T-cell (primary cell): ENCODE measurements at regions not wholly inside any gene's neighbourhood (a gene's known extent, or its start where the extent isn't known, plus 50 kb on each side); places are given as distances from the start of the nearest gene placed in this dataset.

ENCODE experiments used
- ATAC-seq, 4 experiments: fragments of 200-7000 bp in 3 of 4; fragments of 150-1000 bp in 1 of 4; cut with Tn5 transposase; replicated peaks in 1 of 4; 1 replicate in 3 of 4; 2 replicates in 1 of 4; pipeline ENCODE4 v1.10.0; 2021; ENCODE audit warnings: moderate library complexity in 3 of 4, mild to moderate bottlenecking in 2 of 4, moderate number of reproducible peaks in 1 of 4
- CTCF ChIA-PET, 2 donors: fragments of 300-600 bp; sonication (Branson Sonifier 250); formaldehyde crosslinking; loops; one replicate each; lab custom pipeline; 2022; ENCODE audit warnings: antibody characterized with exemption in 2 of 2; lab: Charles Lee
- POLR2A ChIA-PET, 2 donors: fragments of 300-600 bp; sonication (Branson Sonifier 250); formaldehyde crosslinking; loops; one replicate each; lab custom pipeline; 2022; ENCODE audit warnings: antibody characterized with exemption in 2 of 2; lab: Charles Lee
- DNase-seq, 35 experiments: peaks; one replicate each; pipeline versions ENCODE4 v3.0.0 to v3.0.0-alpha.2; 2013 to 2023
- H3K27ac ChIP-seq: one replicate; pipeline ENCODE4 v1.5.1; 2013; ENCODE audit warnings: low read length
- H3K27me3 ChIP-seq, 2 experiments: replicated peaks in 1 of 2; 1 replicate in 1 of 2; 2 replicates in 1 of 2; pipeline versions ENCODE4 v1.6.1 to v1.7.0; 2013; ENCODE audit warnings: low read length in 1 of 2, mixed read lengths in 1 of 2; ENCODE audit not compliant: control insufficient read depth in 2 of 2, insufficient read depth in 2 of 2; ENCODE audit errors: extremely low read depth in 1 of 2
- H3K36me3 ChIP-seq, 2 donors: 1 replicate in 1 of 2; 2 replicates in 1 of 2; pipeline versions ENCODE4 v1.6.1 to v1.7.0; 2013; ENCODE audit warnings: low read length in 1 of 2; ENCODE audit not compliant: control insufficient read depth in 2 of 2, insufficient read depth in 1 of 2; ENCODE audit errors: extremely low read depth in 1 of 2
- H3K4me1 ChIP-seq, 2 experiments: 1 replicate in 1 of 2; 2 replicates in 1 of 2; pipeline versions ENCODE4 v1.6.1 to v1.7.0; 2013; ENCODE audit warnings: low read length in 2 of 2, mixed read lengths in 1 of 2; ENCODE audit not compliant: insufficient read depth in 2 of 2, control insufficient read depth in 1 of 2; ENCODE audit errors: extremely low read depth in 1 of 2
- H3K4me3 ChIP-seq, 2 donors: 1 replicate in 1 of 2; 2 replicates in 1 of 2; pipeline versions ENCODE4 v1.5.1 to v1.7.0; 2013; ENCODE audit warnings: mild to moderate bottlenecking in 2 of 2, low read length in 1 of 2, moderate library complexity in 1 of 2; ENCODE audit not compliant: control insufficient read depth in 1 of 2; ENCODE audit errors: extremely low read depth in 1 of 2
- H3K9me3 ChIP-seq: 2 replicates; pipeline ENCODE4 v1.7.0; 2013
- H3K27ac Mint-ChIP-seq, 2 donors: one replicate each; pipeline ENCODE4 v1.8.0; 2020 to 2021; ENCODE audit warnings: mild to moderate bottlenecking in 2 of 2, mixed read lengths in 2 of 2
- H3K27me3 Mint-ChIP-seq, 2 donors: one replicate each; pipeline ENCODE4 v1.8.0; 2021 to 2022; ENCODE audit warnings: mixed read lengths in 2 of 2
- H3K36me3 Mint-ChIP-seq: one replicate; pipeline ENCODE4 v1.8.0; 2021; ENCODE audit warnings: mixed read lengths
- H3K4me1 Mint-ChIP-seq, 3 donors: one replicate each; pipeline ENCODE4 v1.8.0; 2020 to 2022; ENCODE audit warnings: mixed read lengths in 3 of 3, mild to moderate bottlenecking in 1 of 3
- H3K4me3 Mint-ChIP-seq, 3 donors: one replicate each; pipeline ENCODE4 v1.8.0; 2020 to 2022; ENCODE audit warnings: mild to moderate bottlenecking in 3 of 3, mixed read lengths in 3 of 3, moderate library complexity in 3 of 3
- H3K9me3 Mint-ChIP-seq, 3 donors: one replicate each; pipeline ENCODE4 v1.8.0; 2020 to 2022; ENCODE audit warnings: mixed read lengths in 3 of 3
- WGBS: methylation state at CpG from one replicate; pipeline ENCODE4 v1.1.5; 2013; ENCODE audit warnings: missing lambda C conversion rate; ENCODE audit not compliant: insufficient coverage; 5-methylcytosine and 5-hydroxymethylcytosine counted together

GRCh38 chr22:27090611-27091011 lies 433.2 kb downstream of the MIAT start:
- Mint-ChIP-seq H3K4me1 (no peaks in the 10 kb centered on the region), H3K36me3 (no peaks in the 10 kb centered on the region), H3K4me3 (no peak overlapping the region), H3K9me3 (peaks cover 0 to 2% (median 0%) of the 10 kb centered on the region in 3 donors), H3K27ac (no peak overlapping the region), H3K27me3 (peaks cover 10 to 13% of the 10 kb centered on the region in 2 donors)
- no peaks in the 10 kb centered on the region for H3K4me1 ChIP-seq
- no peak for ATAC-seq
- no peak overlapping the region for H3K27ac ChIP-seq
- peaks cover 0 to 27% of the 10 kb centered on the region in 2 experiments for H3K27me3 ChIP-seq
- H3K9me3 ChIP-seq: no peaks in the 10 kb centered on the region
- CTCF ChIA-PET: no interaction called here
- DNase-seq: no peak
- H3K36me3 ChIP-seq: no peaks in the 10 kb centered on the region
- no peak overlapping the region for H3K4me3 ChIP-seq
- POLR2A ChIA-PET: no interaction called here
- 82% methylated on average over 14 of the region's 17 CpGs for WGBS

GRCh38 chr22:27093422-27093821 lies 436.0 kb downstream of the MIAT start:
- ChIA-PET POLR2A (no interaction called here), CTCF (no interaction called here)
- no peak overlapping the region for H3K4me3 ChIP-seq
- H3K27ac ChIP-seq: no peak overlapping the region
- H3K4me1 ChIP-seq: no peaks in the 10 kb centered on the region
- Mint-ChIP-seq H3K36me3 (no peaks in the 10 kb centered on the region), H3K27ac (no peak overlapping the region), H3K4me1 (no peaks in the 10 kb centered on the region), H3K4me3 (no peak overlapping the region), H3K9me3 (peaks cover 0 to 2% (median 0%) of the 10 kb centered on the region in 3 donors), H3K27me3 (peaks cover 8 to 9% of the 10 kb centered on the region in 2 donors)
- ATAC-seq: no peak
- DNase-seq: no peak
- WGBS: 83% methylated on average over 4 of the region's 4 CpGs
- H3K36me3 ChIP-seq: no peaks in the 10 kb centered on the region
- peaks cover 0 to 31% of the 10 kb centered on the region in 2 experiments for H3K27me3 ChIP-seq
- H3K9me3 ChIP-seq: no peaks in the 10 kb centered on the region

GRCh38 chr22:27094633-27095308 lies 437.4 kb downstream of the MIAT start:
- ATAC-seq (no peak), DNase-seq (no peak)
- Histone ChIP-seq H3K4me1 (no peaks in the 10 kb centered on the region), H3K27me3 (peaks cover 0 to 34% of the 10 kb centered on the region in 2 experiments), H3K4me3 (no peak overlapping the region), H3K27ac (no peak overlapping the region), H3K9me3 (no peaks in the 10 kb centered on the region), H3K36me3 (no peaks in the 10 kb centered on the region)
- Mint-ChIP-seq H3K9me3 (no peaks in the 10 kb centered on the region), H3K36me3 (no peaks in the 10 kb centered on the region), H3K4me1 (no peaks in the 10 kb centered on the region), H3K27ac (no peak overlapping the region), H3K27me3 (peaks cover 10 to 17% of the 10 kb centered on the region in 2 donors), H3K4me3 (no peak overlapping the region)
- WGBS: 78% methylated on average over 4 of the region's 11 CpGs
- ChIA-PET CTCF (no interaction called here), POLR2A (no interaction called here)

DNA sequence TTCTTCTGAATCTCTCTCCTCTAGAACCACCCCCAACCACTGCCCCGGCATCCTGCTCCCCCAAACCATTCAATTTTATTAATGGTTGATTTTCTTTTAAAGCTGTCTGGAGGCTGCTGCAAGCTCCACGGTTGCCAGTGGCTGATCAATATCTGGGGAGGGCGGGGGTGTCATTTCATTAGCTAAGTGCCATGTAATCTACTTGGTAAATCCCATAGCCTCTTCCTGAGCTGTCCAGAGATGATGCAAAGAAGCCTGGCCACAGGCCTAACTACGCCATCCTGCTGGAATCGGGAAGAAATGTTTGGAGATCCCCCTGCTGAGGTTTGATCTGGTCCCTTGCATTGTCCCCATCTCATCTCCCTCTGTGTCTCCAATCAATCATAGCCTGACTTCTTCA lies 440.1 kb downstream of the MIAT start:
- DNase-seq (no peak), ATAC-seq (no peak)
- Mint-ChIP-seq H3K4me3 (no peak overlapping the region), H3K36me3 (no peaks in the 10 kb centered on the region), H3K4me1 (no peaks in the 10 kb centered on the region), H3K27me3 (peaks cover 31 to 41% of the 10 kb centered on the region in 2 donors), H3K27ac (no peak overlapping the region), H3K9me3 (no peaks in the 10 kb centered on the region)
- POLR2A ChIA-PET: no interaction called here
- Histone ChIP-seq H3K27ac (no peak overlapping the region), H3K4me3 (no peak overlapping the region), H3K4me1 (no peaks in the 10 kb centered on the region), H3K9me3 (no peaks in the 10 kb centered on the region), H3K27me3 (peaks cover 0 to 42% of the 10 kb centered on the region in 2 experiments), H3K36me3 (no peaks in the 10 kb centered on the region)
- CTCF ChIA-PET: no interaction called here
- WGBS: 72% methylated on average over 3 of the region's 5 CpGs

DNA sequence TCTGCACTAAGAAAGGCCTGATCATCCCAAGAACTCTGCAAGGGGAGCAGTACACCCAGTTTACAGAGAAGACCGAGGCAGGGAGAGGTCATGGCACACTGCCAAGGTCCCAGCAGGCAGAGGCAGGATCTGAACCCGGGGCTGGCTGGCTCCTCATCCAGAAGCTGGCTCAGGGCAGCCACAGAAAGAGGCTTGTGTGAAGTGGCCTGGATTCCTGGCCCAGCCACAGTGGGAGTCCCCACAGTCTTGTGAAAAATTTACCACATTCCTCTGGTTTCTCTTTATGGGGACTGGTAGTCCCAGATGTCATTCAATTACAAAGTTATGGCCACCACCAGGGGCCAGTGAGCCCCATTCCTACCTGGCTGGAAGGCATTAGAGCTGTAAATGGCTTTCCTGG lies 440.5 kb downstream of the MIAT start:
- H3K36me3 Mint-ChIP-seq: no peaks in the 10 kb centered on the region
- H3K27me3 Mint-ChIP-seq: peaks cover 35 to 45% of the 10 kb centered on the region in 2 donors
- Histone ChIP-seq H3K4me3 (no peak overlapping the region), H3K9me3 (no peaks in the 10 kb centered on the region), H3K4me1 (no peaks in the 10 kb centered on the region), H3K27me3 (peaks cover 0 to 42% of the 10 kb centered on the region in 2 experiments), H3K27ac (no peak overlapping the region), H3K36me3 (no peaks in the 10 kb centered on the region)
- ATAC-seq (no peak), DNase-seq (no peak)
- ChIA-PET POLR2A (no interaction called here), CTCF (interaction anchor here in 1 of 2 donors (0.6 kb wide), 1 partner anchor 34 kb away, joined by 4 read pairs; no protein-coding TSS in a partner anchor)
- no peaks in the 10 kb centered on the region for H3K9me3 Mint-ChIP-seq
- H3K4me3 Mint-ChIP-seq: no peak overlapping the region
- no peak overlapping the region for H3K27ac Mint-ChIP-seq
- 25% methylated on average over 2 of the region's 2 CpGs for WGBS
- no peaks in the 10 kb centered on the region for H3K4me1 Mint-ChIP-seq

- WGBS: 67% methylated on average over 15 of the region's 15 CpGs
- Histone ChIP-seq H3K9me3 (no peaks in the 10 kb centered on the region), H3K27me3 (peaks cover 0 to 37% of the 10 kb centered on the region in 2 experiments), H3K27ac (no peak overlapping the region), H3K4me1 (no peaks in the 10 kb centered on the region), H3K4me3 (no peak overlapping the region), H3K36me3 (no peaks in the 10 kb centered on the region)
- ChIA-PET CTCF (no interaction called here), POLR2A (no interaction called here)
- ATAC-seq (no peak), DNase-seq (no peak)
- no peaks in the 10 kb centered on the region for H3K4me1 Mint-ChIP-seq
- H3K4me3 Mint-ChIP-seq: no peak overlapping the region
- H3K36me3 Mint-ChIP-seq: no peaks in the 10 kb centered on the region
- H3K27me3 Mint-ChIP-seq: peaks cover 36 to 51% of the 10 kb centered on the region in 2 donors
- no peak overlapping the region for H3K27ac Mint-ChIP-seq
- H3K9me3 Mint-ChIP-seq: no peaks in the 10 kb centered on the region
Measured at GRCh38 chr22:27099946-27100722, 442.7 kb downstream of the MIAT start.
